Calu3 (cell line): ENCODE measurements at regions not wholly inside any gene's neighbourhood (a gene's known extent, or its start where the extent isn't known, plus 50 kb on each side); places are given as distances from the start of the nearest gene placed in this dataset.

Source experiments
- BruUV-seq: library from RNA; stranded (reverse); fragments of 400-500 nt; replicated peaks from 2 replicates; lab custom pipeline; 2021; lab: Mats Ljungman, UMichigan
- CTCF ChIA-PET: fragments of 300-600 bp; sonication (Branson Sonifier 250); formaldehyde crosslinking; loops from one replicate; lab custom pipeline; 2022; ENCODE audit warnings: antibody characterized with exemption; lab: Charles Lee
- DNase-seq: peaks from one replicate; pipeline ENCODE4 v3.0.0; 2022
- H3K27ac Mint-ChIP-seq: one replicate; pipeline ENCODE4 v1.8.0; 2022; ENCODE audit warnings: mixed read lengths; ENCODE audit not compliant: unreplicated experiment
- H3K27me3 Mint-ChIP-seq: one replicate; pipeline ENCODE4 v1.8.0; 2022; ENCODE audit warnings: mixed read lengths; ENCODE audit not compliant: unreplicated experiment
- H3K36me3 Mint-ChIP-seq: one replicate; pipeline ENCODE4 v1.8.0; 2022; ENCODE audit warnings: mild to moderate bottlenecking, moderate library complexity, mixed read lengths; ENCODE audit not compliant: insufficient read depth, unreplicated experiment
- H3K4me1 Mint-ChIP-seq: one replicate; pipeline ENCODE4 v1.8.0; 2022; ENCODE audit warnings: mild to moderate bottlenecking, low read depth, mixed read lengths; ENCODE audit not compliant: unreplicated experiment
- H3K4me3 Mint-ChIP-seq: one replicate; pipeline ENCODE4 v1.8.0; 2022; ENCODE audit warnings: mild to moderate bottlenecking, low read depth, moderate library complexity, mixed read lengths; ENCODE audit not compliant: unreplicated experiment
- H3K9me3 Mint-ChIP-seq: one replicate; pipeline ENCODE4 v1.8.0; 2022; ENCODE audit warnings: low read depth, mixed read lengths; ENCODE audit not compliant: unreplicated experiment
- intact Hi-C: fragments of 100-400 bp; cut with micrococcal nuclease; formaldehyde crosslinking; loops from one replicate; pipeline ENCODE4 v1.10.0; 2022; ENCODE audit not compliant: unreplicated experiment
- TF ChIP-seq, protein P1 (sequence below): fragments of 200-600 bp; IDR thresholded peaks from one replicate; pipeline ENCODE4 v1.8.0; 2022; ENCODE audit warnings: antibody characterized with exemption; ENCODE audit not compliant: unreplicated experiment

DNA sequence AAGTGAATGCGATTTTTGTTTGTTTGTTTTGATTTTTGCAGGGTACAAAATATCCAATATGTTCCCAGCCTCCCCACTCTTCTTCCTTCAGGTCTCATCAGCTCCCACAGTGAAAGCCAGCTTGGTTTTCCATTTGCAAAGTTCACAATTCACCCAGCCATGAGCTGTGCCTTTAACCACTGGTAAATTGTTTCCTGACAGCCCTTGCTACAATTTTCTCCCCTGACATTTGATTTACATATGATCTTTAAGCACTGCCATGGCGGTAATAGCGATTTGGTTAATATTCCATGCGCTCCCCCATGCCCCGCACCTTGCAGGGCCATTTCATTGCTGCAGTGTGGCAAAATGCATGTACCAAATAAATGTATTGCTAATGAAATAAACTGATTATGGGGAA lies 385.9 kb downstream of the MIAT start:
- Mint-ChIP-seq H3K4me3 (no peak overlapping the region), H3K4me1 (peaks cover 19% of the 10 kb centered on the region), H3K27me3 (peaks cover 9% of the 10 kb centered on the region), H3K36me3 (no peaks in the 10 kb centered on the region), H3K27ac (no peak overlapping the region), H3K9me3 (peaks cover 3% of the 10 kb centered on the region)
- CTCF ChIA-PET, result no interaction called here
- no TSS peak for BruUV-seq
- intact Hi-C loops, result no loop called here
- TF ChIP-seq, protein P1, sequence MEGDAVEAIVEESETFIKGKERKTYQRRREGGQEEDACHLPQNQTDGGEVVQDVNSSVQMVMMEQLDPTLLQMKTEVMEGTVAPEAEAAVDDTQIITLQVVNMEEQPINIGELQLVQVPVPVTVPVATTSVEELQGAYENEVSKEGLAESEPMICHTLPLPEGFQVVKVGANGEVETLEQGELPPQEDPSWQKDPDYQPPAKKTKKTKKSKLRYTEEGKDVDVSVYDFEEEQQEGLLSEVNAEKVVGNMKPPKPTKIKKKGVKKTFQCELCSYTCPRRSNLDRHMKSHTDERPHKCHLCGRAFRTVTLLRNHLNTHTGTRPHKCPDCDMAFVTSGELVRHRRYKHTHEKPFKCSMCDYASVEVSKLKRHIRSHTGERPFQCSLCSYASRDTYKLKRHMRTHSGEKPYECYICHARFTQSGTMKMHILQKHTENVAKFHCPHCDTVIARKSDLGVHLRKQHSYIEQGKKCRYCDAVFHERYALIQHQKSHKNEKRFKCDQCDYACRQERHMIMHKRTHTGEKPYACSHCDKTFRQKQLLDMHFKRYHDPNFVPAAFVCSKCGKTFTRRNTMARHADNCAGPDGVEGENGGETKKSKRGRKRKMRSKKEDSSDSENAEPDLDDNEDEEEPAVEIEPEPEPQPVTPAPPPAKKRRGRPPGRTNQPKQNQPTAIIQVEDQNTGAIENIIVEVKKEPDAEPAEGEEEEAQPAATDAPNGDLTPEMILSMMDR, result no peak
- DNase-seq, result no peak

- TF ChIP-seq, protein P1, result no peak
- H3K4me1 Mint-ChIP-seq, result peaks cover 19% of the 10 kb centered on the region
- BruUV-seq, result no TSS peak
- no peak overlapping the region for H3K27ac Mint-ChIP-seq
- peak; percentile 15 for DNase-seq
- peaks cover 9% of the 10 kb centered on the region for H3K27me3 Mint-ChIP-seq
- intact Hi-C loops, result no loop called here
- CTCF ChIA-PET, result interaction anchor here (0.5 to 1.4 kb wide), 5 partner anchors 9 to 604 kb away, joined by 3 to 4 read pairs (median 3); no protein-coding TSS in a partner anchor
- no peaks in the 10 kb centered on the region for H3K36me3 Mint-ChIP-seq
- peaks cover 3% of the 10 kb centered on the region for H3K9me3 Mint-ChIP-seq
- H3K4me3 Mint-ChIP-seq, result no peak overlapping the region
These were observed 387.9 kb downstream of the MIAT start for GRCh38 chr22:27045103-27045947.

DNA sequence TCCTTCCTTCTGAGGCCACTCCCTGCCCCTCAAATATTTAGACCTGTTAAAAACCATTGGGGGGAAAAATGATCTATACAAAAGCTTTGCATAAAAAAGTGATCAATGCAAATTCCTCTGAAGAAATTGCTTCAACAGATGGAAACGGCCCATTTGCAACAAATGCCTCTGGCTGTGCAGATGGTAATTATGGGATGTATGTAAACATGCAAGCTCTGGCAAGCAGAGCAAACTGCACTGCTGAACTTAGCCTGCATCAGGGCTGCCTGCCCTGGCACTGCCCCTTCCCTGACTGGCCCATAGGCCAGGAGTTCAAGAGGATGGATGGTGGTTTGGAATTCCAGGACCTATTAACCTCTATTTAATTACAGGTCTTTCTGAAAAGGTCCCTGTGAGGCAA lies 388.7 kb downstream of the MIAT start:
- TF ChIP-seq, protein P1, result no peak
- Mint-ChIP-seq H3K27me3 (peaks cover 9% of the 10 kb centered on the region), H3K36me3 (no peaks in the 10 kb centered on the region), H3K9me3 (peaks cover 3% of the 10 kb centered on the region), H3K4me1 (peaks cover 19% of the 10 kb centered on the region), H3K4me3 (no peak overlapping the region), H3K27ac (no peak overlapping the region)
- BruUV-seq, result no TSS peak
- CTCF ChIA-PET, result interaction anchor here (0.5 to 1.4 kb wide), 3 partner anchors 10 to 429 kb away, joined by 3 to 4 read pairs (median 3); no protein-coding TSS in a partner anchor
- intact Hi-C loops, result no loop called here
- no peak for DNase-seq

- CTCF ChIA-PET, result no interaction called here
- Mint-ChIP-seq H3K36me3 (no peaks in the 10 kb centered on the region), H3K9me3 (peaks cover 3% of the 10 kb centered on the region), H3K4me3 (no peak overlapping the region), H3K27ac (no peak overlapping the region), H3K27me3 (peaks cover 9% of the 10 kb centered on the region), H3K4me1 (peaks cover 19% of the 10 kb centered on the region)
- intact Hi-C loops, result no loop called here
- TF ChIP-seq, protein P1, result no peak
- no TSS peak for BruUV-seq
- no peak for DNase-seq
These were observed 389.2 kb downstream of the MIAT start for GRCh38 chr22:27046603-27047002.
